HG03025 (cell line): ENCODE measurements at regions not wholly inside any gene's neighbourhood (a gene's known extent, or its start where the extent isn't known, plus 50 kb on each side); places are given as distances from the start of the nearest gene placed in this dataset.

ENCODE experiments used
- ATAC-seq: cut with Tn5 transposase; IDR thresholded peaks from one replicate; pipeline ENCODE4 v1.9.1; 2021; ENCODE audit warnings: mild to moderate bottlenecking, moderate library complexity; ENCODE audit not compliant: unreplicated experiment, low FRiP score

GRCh38 chr21:27584256-27584655, 617.4 kb upstream of the ADAMTS5 start:
- ATAC-seq = no peak

DNA sequence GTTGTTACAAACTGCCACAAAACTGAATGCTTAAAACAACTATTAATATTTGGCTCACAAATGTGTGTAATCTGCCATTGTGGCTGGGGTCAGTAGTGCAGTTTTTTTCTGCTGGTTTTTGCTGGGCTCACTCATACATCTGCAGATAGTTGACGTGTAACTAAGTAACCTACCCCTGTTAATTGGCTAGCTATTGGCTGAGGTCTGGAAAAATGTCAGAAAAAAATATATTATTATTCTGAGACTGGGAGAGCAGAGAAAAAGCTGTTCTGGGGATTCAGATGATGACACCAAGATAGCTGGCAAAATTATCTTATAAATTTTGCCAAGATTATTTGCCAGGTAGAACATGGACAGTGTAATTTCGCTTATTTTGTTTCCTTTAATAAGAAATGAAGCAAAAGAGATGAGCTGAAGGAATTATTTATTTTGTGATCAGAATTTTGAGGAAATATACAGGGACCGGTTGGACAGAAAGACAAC, 616.1 kb upstream of the ADAMTS5 start:
- no peak for ATAC-seq

GRCh38 chr21:27582246-27582947, 615.5 kb upstream of the ADAMTS5 start:
- no peak for ATAC-seq

- ATAC-seq = no peak
Observed at GRCh38 chr21:27581168-27581567, 614.3 kb upstream of the ADAMTS5 start.

GRCh38 chr21:27580276-27580675, 613.4 kb upstream of the ADAMTS5 start:
- no peak for ATAC-seq

- ATAC-seq = no peak
Observed at GRCh38 chr21:27578741-27579265, 611.9 kb upstream of the ADAMTS5 start.

GRCh38 chr21:27572696-27573095, 605.8 kb upstream of the ADAMTS5 start:
- ATAC-seq = no peak

DNA sequence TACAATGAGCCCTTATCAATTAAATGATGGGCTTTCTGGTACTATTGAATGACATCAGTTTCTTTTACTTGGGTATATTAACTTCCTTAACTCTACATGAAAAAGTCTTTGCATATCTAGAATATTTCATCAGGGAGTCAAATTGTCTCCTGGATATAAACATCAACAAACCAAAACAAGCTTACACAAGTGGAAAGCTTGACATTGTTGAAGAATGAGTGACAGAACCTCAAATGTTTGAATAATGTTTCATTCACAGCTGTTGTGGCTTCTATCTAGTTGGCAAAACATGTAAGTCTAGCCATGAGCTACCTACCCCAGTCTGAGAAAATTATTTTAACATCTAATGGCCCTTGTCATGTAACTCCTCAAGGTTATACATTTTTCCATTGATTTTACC, 604.8 kb upstream of the ADAMTS5 start:
- no peak for ATAC-seq

DNA sequence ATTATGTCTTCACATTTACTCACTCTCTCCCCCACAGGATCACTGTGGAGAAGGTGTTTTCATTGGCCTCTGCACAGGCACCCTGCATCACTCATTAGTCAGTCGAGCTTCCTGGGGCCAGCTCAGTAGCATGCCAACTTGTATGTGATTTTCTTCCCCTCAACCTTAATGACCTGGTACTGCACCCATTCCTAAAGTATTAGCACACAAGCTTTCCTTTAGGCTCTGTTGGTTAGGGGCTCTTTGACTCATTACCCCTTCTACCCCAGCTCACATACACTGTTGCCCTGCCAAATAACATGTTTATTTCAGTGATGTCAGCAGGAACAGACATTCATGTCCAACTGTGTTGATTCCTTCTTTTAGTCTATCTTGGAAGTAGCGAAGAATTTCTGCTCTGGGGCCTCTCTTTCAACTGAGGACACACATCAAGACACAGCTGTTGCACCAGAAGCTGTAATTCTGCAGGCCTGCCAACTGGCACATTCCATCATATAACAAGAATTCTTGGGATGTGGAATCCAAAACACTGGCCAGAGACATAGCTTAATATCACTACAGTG, 603.5 kb upstream of the ADAMTS5 start:
- no peak for ATAC-seq

DNA sequence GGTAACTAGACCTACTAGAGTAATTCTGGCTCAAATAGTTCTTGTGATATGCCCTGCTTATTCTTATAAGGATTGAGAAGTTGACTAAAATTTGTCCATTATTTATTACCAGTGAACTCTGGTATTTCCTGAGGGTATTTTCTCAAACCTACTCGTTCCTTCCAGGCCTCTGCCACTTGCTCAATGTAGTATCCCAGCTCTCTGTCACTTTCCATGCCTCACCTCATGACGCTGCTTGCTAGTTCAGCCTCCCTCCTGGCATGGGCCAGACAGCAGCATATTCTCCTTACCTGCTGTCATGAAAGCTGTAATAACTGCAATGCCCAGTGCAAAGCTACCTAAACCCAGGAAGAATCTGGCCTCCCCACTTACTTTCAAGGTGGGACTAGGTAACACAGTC, 602.9 kb upstream of the ADAMTS5 start:
- ATAC-seq = no peak

GRCh38 chr21:27569091-27569490, 602.2 kb upstream of the ADAMTS5 start:
- no peak for ATAC-seq

GRCh38 chr21:27567381-27567780, 600.5 kb upstream of the ADAMTS5 start:
- ATAC-seq = no peak

DNA sequence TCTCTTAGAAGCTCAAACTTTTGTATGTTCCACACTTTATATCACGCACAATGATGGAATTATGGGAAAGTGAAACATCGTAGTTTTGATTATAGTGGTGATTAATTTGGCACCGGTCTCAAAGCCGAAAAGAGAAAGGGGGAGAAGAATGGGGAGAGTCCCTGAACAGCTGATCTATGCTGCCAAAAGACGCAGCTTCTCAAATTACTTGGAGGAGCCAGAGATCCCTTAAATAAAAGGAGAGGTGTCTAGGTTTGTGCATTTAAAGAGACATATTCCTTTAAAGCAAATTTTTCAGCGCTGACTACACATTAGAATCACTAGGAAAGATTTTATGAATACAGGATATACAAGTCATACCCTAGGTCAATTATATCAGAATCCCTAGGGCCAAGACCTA, 599.6 kb upstream of the ADAMTS5 start:
- no peak for ATAC-seq

- no peak for ATAC-seq
Observed at GRCh38 chr21:27565364-27565763, 598.5 kb upstream of the ADAMTS5 start.

DNA sequence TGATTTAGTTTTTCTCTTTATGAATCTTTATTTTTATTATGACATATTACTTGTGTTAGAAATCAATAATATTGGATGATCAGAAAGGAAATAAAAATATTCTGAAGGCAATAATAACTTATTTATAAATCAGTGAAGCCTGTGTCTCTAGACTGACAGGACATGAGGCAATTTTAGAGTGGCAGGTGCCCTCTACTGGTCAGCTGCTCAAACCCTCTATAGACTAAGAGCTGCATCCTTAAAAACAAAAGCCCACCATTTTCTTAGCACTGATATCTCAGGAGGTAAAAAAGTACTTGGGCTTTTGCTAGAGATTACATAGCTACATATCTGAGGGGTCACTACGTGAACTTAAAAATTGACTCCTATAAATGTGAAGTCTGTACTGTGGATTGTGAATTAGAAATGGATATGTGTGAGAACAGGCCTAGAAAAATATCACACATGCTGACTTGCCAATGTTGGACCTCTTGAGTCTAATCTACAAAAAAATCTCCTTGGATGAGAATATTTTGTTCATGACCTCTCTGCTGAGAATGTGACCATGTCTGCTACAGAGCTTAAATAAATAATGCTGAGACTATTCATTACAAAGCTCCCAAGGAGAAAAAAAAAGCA, 597.9 kb upstream of the ADAMTS5 start:
- no peak for ATAC-seq

DNA sequence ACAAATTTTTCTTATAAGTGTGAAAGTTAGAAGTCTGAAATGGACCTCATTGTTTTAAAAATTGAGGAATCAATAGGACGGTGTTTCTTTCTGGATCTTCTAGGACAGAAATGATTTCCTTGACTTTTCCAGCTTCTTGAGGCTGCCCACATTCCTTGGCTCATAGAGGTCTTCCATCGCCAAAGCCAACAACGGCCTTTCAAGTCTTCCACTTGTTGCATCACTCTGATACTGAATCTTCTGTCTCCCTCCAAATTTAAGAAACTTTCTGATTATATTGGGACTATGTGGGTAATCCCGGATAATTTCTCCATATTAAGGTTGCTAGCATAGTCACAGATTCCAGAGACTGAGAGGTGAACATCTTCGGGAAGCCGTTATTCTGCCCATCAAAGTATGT, 595.4 kb upstream of the ADAMTS5 start:
- ATAC-seq = no peak

DNA sequence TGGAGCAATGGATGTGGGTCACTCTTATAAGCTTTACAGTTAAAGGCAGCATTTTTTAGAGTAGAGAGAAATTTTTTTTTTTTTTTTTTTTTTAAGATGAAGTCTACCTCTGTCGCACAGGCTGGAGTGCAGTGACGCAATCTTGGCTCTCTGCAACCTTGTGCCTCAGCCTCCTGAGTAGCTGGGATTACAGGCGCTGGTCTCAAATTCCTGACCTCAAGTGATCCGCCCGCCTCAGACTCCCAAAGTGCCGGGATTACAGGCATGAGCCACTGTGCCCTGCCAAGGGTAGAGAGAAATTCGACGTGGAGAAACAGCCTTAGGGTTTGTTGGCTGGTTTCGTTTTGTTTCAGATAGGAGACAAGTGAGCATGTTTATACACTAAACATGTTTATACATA, 594.2 kb upstream of the ADAMTS5 start:
- no peak for ATAC-seq

- ATAC-seq = no peak
Observed at GRCh38 chr21:27557356-27557755, 590.5 kb upstream of the ADAMTS5 start.

GRCh38 chr21:27555996-27556395, 589.1 kb upstream of the ADAMTS5 start:
- no peak for ATAC-seq

GRCh38 chr21:27550287-27550686, 583.4 kb upstream of the ADAMTS5 start:
- ATAC-seq = no peak

DNA sequence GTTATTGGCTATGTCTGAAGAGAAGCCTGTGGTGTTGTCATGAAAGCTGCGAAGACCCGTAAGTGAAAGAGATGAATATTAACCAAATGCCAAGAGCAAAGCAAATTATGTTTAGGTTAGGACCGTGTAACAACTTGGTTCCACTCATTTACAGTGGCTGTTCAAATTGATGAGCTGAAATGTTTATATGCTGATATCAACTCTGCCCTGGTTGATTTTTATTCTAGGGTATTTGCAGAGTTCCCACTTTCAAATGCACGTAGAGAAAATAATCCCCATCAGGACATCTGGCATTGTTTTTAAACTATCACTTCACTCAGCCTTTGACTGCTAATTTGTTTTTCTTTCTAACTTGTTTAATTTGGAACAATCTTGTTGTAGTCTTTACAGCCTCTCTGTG, 581.6 kb upstream of the ADAMTS5 start:
- no peak for ATAC-seq
